Hepatocyte (in vitro differentiated cells): ENCODE measurements at regions not wholly inside any gene's neighbourhood (a gene's known extent, or its start where the extent isn't known, plus 50 kb on each side); places are given as distances from the start of the nearest gene placed in this dataset.

Source experiments
- DNase-seq: peaks from one replicate; pipeline ENCODE4 v3.0.0-alpha.2; 2016; ENCODE audit warnings: low spot score
- H2AFZ ChIP-seq: fragments of 200-600 bp; sonication (generic); 2 replicates; pipeline ENCODE4 v1.6.0; 2016; ENCODE audit warnings: antibody characterized with exemption, mild to moderate bottlenecking
- H3K27ac ChIP-seq: fragments of 200-600 bp; sonication (generic); 2 replicates; pipeline ENCODE4 v1.5.1; 2016; ENCODE audit warnings: mild to moderate bottlenecking
- H3K27me3 ChIP-seq: fragments of 200-600 bp; sonication (generic); 2 replicates; pipeline ENCODE4 v1.6.1; 2016
- H3K36me3 ChIP-seq: fragments of 200-600 bp; sonication (generic); replicated peaks from 2 replicates; pipeline ENCODE4 v1.5.1; 2016; ENCODE audit warnings: low read depth; ENCODE audit not compliant: insufficient read depth
- H3K4me1 ChIP-seq: fragments of 200-600 bp; sonication (generic); 2 replicates; pipeline ENCODE4 v1.5.1; 2016; ENCODE audit warnings: mild to moderate bottlenecking, moderate library complexity; ENCODE audit not compliant: insufficient read depth
- H3K4me2 ChIP-seq: fragments of 200-600 bp; sonication (generic); 2 replicates; pipeline ENCODE4 v1.6.0; 2016
- H3K4me3 ChIP-seq: fragments of 200-600 bp; sonication (generic); 2 replicates; pipeline ENCODE4 v1.5.1; 2016; ENCODE audit warnings: mild to moderate bottlenecking
- H3K79me2 ChIP-seq: fragments of 200-600 bp; sonication (generic); 2 replicates; pipeline ENCODE4 v1.6.0; 2017; ENCODE audit warnings: mild to moderate bottlenecking
- H3K9me2 ChIP-seq: fragments of 200-600 bp; sonication (generic); replicated peaks from 2 replicates; pipeline ENCODE4 v1.6.0; 2017; ENCODE audit warnings: mild to moderate bottlenecking; ENCODE audit not compliant: insufficient read depth
- H3K9me3 ChIP-seq: fragments of 200-600 bp; sonication (generic); 2 replicates; pipeline ENCODE4 v1.5.1; 2016; ENCODE audit warnings: low read depth, mild to moderate bottlenecking
- H4K20me1 ChIP-seq: fragments of 200-600 bp; sonication (generic); 2 replicates; pipeline ENCODE4 v1.6.0; 2016; ENCODE audit warnings: mild to moderate bottlenecking; ENCODE audit not compliant: insufficient read depth, poor library complexity, severe bottlenecking
- CTCF ChIP-seq: fragments of 200-600 bp; sonication (generic); IDR thresholded peaks from 2 replicates; pipeline ENCODE4 v1.5.1; 2016; ENCODE audit warnings: antibody characterized with exemption, mild to moderate bottlenecking; ENCODE audit not compliant: poor library complexity
- EZH2 ChIP-seq: fragments of 200-600 bp; sonication (generic); IDR thresholded peaks from 2 replicates; pipeline ENCODE4 v1.6.1; 2016; ENCODE audit warnings: antibody characterized with exemption, mild to moderate bottlenecking, borderline replicate concordance
- EZH2phosphoT487 ChIP-seq: fragments of 200-600 bp; sonication (generic); IDR thresholded peaks from one replicate; pipeline ENCODE4 v1.6.1; 2018; ENCODE audit warnings: antibody characterized with exemption, mild to moderate bottlenecking, low read depth, moderate library complexity; ENCODE audit not compliant: unreplicated experiment, severe bottlenecking
- WGBS: methylation state at CpG from one replicate; pipeline ENCODE4 v1.1.6; 2016; ENCODE audit warnings: low lambda C conversion rate; ENCODE audit errors: missing lambda C conversion rate; 5-methylcytosine and 5-hydroxymethylcytosine counted together

DNA sequence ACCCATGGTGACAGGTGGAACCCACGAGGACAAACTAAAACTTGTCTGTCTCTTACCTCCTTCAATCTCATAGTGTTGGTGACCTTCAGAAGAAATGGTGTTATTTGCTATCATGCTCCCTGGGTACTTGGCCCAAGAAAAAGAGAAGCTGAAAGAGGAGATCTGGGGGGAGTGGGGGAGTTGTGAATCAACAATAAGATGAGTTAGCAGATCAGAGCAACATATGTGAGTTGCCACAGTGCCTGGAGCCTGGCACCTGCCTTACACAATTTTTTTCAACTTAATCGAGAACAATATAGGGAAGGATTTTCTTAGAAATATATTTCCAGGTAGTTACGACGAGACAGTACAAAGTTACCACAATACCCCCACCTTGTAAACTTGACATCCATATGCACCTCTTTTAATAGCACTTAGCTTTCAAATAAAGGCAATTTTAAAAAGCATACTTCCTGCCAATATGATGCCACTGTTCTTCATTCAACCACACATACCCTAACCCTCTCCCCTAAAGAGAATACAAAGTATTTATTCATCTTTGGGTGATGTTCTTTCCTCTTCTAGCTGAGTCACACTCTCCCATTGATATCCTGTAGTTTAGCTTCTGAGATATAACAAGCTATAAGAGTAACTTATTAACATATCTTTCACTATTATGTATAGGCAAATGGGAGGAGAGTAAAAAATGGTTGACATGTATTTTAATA lies 424.1 kb upstream of the OR4E1 start:
- H3K4me2 ChIP-seq = no peak overlapping the region
- DNase-seq = no peak
- no peak overlapping the region for H3K4me3 ChIP-seq
- H3K9me3 ChIP-seq = no peaks in the 10 kb centered on the region
- H3K27ac ChIP-seq = no peak overlapping the region
- no peaks in the 10 kb centered on the region for H4K20me1 ChIP-seq
- no peaks in the 10 kb centered on the region for H3K36me3 ChIP-seq
- WGBS = 80% methylated on average over 4 of the region's 4 CpGs
- no peaks in the 10 kb centered on the region for H3K4me1 ChIP-seq
- H3K9me2 ChIP-seq = no peaks in the 10 kb centered on the region
- no peaks in the 10 kb centered on the region for H3K79me2 ChIP-seq
- no peak for TF ChIP-seq EZH2phosphoT487
- TF ChIP-seq CTCF = no peak
- H3K27me3 ChIP-seq = no peaks in the 10 kb centered on the region
- no peak overlapping the region for H2AFZ ChIP-seq

GRCh38 chr14:22097072-22097471 lies 423.5 kb upstream of the OR4E1 start:
- TF ChIP-seq EZH2 = no peak
- no peak for TF ChIP-seq CTCF
- no peak for TF ChIP-seq EZH2phosphoT487
- Histone ChIP-seq H3K4me3 (no peak overlapping the region), H3K27ac (no peak overlapping the region), H3K9me2 (no peaks in the 10 kb centered on the region), H3K9me3 (no peaks in the 10 kb centered on the region), H2AFZ (no peak overlapping the region), H3K4me2 (no peak overlapping the region), H3K79me2 (no peaks in the 10 kb centered on the region), H3K4me1 (no peaks in the 10 kb centered on the region), H3K27me3 (no peaks in the 10 kb centered on the region), H3K36me3 (no peaks in the 10 kb centered on the region), H4K20me1 (no peaks in the 10 kb centered on the region)
- no peak for DNase-seq
- WGBS = 62% methylated on average over 5 of the region's 5 CpGs

DNA sequence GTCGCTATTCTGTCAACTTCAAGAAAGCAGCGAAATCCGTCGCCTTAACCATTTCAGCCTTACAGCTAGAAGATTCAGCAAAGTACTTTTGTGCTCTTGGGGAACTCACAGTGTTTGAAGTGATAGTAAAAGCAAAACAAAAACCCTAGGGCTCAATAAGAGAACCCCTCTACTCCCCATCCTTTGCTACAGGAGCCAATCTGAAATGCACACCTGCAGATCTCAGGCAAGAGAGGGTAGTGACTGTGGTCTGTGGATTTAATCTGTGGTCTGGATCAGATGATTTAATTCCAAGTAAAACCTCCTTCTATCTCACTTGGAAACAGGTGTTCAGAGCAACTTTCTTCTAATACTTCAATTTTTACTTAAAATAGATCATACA lies 422.9 kb upstream of the OR4E1 start:
- Histone ChIP-seq H3K4me2 (no peak overlapping the region), H3K4me3 (no peak overlapping the region), H3K27me3 (no peaks in the 10 kb centered on the region), H4K20me1 (no peaks in the 10 kb centered on the region), H3K4me1 (no peaks in the 10 kb centered on the region), H3K9me2 (no peaks in the 10 kb centered on the region), H3K36me3 (no peaks in the 10 kb centered on the region), H2AFZ (no peak overlapping the region), H3K79me2 (no peaks in the 10 kb centered on the region), H3K9me3 (no peaks in the 10 kb centered on the region), H3K27ac (no peak overlapping the region)
- DNase-seq = no peak
- 96% methylated on average over 4 of the region's 4 CpGs for WGBS
- no peak for TF ChIP-seq EZH2phosphoT487
- TF ChIP-seq EZH2 = no peak
- TF ChIP-seq CTCF = no peak
